ENCODE measurements at regions not wholly inside any gene's neighbourhood (a gene's known extent, or its start where the extent isn't known, plus 50 kb on each side); places are given as distances from the start of the nearest gene placed in this dataset.

DNA sequence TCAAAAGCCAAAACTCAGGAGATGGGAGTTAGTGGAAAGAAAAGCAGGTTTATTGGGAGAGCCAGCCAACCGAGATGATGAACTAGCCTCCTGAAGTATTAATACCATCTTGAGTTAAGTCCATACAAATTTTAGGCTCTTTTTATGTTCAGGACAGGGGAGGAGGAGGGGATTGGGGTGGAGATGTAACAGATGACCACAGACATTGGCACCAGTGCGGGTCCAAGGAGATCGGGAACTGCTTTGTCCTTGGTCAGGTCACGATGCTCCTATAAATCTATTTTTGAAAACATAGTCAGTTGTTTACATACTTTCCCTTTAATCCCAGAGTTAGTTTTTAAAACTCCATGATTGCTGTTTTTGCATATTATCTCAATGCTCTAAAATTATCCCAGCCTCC, 219.6 kb downstream of the ANKRD60 start:
- no peak for TF ChIP-seq SRF (IDR thresholded peaks at IDR 0.05; ENCODE audit: low read depth)
- TF ChIP-seq SIN3A (IDR thresholded peaks at IDR 0.05; ENCODE audit: low read depth): no peak
- no peak for TF ChIP-seq EGR1 (IDR thresholded peaks at IDR 0.05; ENCODE audit: low read depth)
- no peak for TF ChIP-seq CBX3 (IDR thresholded peaks at IDR 0.05; ENCODE audit: low read depth)
- TF ChIP-seq YY1 (IDR thresholded peaks at IDR 0.05; ENCODE audit: extremely low read depth, insufficient replicate concordance, low read depth, low read length): no peak
- TF ChIP-seq, protein P1, sequence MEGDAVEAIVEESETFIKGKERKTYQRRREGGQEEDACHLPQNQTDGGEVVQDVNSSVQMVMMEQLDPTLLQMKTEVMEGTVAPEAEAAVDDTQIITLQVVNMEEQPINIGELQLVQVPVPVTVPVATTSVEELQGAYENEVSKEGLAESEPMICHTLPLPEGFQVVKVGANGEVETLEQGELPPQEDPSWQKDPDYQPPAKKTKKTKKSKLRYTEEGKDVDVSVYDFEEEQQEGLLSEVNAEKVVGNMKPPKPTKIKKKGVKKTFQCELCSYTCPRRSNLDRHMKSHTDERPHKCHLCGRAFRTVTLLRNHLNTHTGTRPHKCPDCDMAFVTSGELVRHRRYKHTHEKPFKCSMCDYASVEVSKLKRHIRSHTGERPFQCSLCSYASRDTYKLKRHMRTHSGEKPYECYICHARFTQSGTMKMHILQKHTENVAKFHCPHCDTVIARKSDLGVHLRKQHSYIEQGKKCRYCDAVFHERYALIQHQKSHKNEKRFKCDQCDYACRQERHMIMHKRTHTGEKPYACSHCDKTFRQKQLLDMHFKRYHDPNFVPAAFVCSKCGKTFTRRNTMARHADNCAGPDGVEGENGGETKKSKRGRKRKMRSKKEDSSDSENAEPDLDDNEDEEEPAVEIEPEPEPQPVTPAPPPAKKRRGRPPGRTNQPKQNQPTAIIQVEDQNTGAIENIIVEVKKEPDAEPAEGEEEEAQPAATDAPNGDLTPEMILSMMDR (IDR thresholded peaks at IDR 0.05 in 2 of 3, conservative IDR thresholded peaks at IDR 0.05 in 1 of 3; ENCODE audit: borderline replicate concordance in 1 of 3, insufficient read depth in 1 of 3, low read depth in 2 of 3, low read length in 2 of 3): no peak
- TF ChIP-seq, protein P2, sequence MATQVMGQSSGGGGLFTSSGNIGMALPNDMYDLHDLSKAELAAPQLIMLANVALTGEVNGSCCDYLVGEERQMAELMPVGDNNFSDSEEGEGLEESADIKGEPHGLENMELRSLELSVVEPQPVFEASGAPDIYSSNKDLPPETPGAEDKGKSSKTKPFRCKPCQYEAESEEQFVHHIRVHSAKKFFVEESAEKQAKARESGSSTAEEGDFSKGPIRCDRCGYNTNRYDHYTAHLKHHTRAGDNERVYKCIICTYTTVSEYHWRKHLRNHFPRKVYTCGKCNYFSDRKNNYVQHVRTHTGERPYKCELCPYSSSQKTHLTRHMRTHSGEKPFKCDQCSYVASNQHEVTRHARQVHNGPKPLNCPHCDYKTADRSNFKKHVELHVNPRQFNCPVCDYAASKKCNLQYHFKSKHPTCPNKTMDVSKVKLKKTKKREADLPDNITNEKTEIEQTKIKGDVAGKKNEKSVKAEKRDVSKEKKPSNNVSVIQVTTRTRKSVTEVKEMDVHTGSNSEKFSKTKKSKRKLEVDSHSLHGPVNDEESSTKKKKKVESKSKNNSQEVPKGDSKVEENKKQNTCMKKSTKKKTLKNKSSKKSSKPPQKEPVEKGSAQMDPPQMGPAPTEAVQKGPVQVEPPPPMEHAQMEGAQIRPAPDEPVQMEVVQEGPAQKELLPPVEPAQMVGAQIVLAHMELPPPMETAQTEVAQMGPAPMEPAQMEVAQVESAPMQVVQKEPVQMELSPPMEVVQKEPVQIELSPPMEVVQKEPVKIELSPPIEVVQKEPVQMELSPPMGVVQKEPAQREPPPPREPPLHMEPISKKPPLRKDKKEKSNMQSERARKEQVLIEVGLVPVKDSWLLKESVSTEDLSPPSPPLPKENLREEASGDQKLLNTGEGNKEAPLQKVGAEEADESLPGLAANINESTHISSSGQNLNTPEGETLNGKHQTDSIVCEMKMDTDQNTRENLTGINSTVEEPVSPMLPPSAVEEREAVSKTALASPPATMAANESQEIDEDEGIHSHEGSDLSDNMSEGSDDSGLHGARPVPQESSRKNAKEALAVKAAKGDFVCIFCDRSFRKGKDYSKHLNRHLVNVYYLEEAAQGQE (IDR thresholded peaks at IDR 0.05; ENCODE audit: low read depth): no peak
- no peak for TF ChIP-seq EZH2 (IDR thresholded peaks at IDR 0.05)
- TF ChIP-seq POLR2A (IDR thresholded peaks at IDR 0.05; ENCODE audit: borderline replicate concordance, extremely low read depth, insufficient read depth, insufficient read length): no peak
- TF ChIP-seq POLR2AphosphoS5 (IDR thresholded peaks at IDR 0.05; ENCODE audit: low read depth, low read length): no peak
- no peak for TF ChIP-seq RAD21 (IDR thresholded peaks at IDR 0.05; ENCODE audit: low read depth)
- no peak for TF ChIP-seq EZH2phosphoT487 (IDR thresholded peaks at IDR 0.05; ENCODE audit: borderline replicate concordance)
- no peak for TF ChIP-seq SP1 (IDR thresholded peaks at IDR 0.05; ENCODE audit: low read depth)

Measured in HCT116 (cell line).